T follicular helper cell (primary cell): ENCODE measurements at regions not wholly inside any gene's neighbourhood (a gene's known extent, or its start where the extent isn't known, plus 50 kb on each side); places are given as distances from the start of the nearest gene placed in this dataset.
"Not testable (repeated sequence)": the region's sequence is repeated elsewhere in the genome, so short reads cannot be mapped to it uniquely, and the experiment has no call there.

Source experiments
- DNase-seq: peaks from one replicate; pipeline ENCODE4 v3.0.0-alpha.2; 2020; ENCODE audit warnings: low read depth

DNA sequence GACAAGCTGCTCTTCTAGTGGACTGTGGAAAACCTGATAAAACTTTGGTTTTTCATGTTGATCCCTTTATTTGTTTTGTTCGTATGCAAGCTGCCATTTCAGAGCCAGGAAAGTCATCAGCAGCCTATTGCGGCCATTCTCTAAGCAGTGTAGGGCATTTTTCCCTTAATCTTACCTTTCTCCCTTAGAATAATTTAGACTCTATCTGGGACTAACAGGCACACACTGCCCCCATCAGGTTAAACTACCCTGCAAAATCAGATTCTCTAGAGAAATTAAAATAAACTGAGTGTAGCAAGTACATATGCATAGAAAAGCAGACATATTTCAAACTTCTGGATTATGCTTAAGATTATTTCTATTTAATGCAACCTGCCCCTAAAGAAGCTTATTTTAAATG, 347.5 kb downstream of the METTL4 start:
- no peak for DNase-seq

GRCh38 chr18:2236232-2236631, 335.1 kb downstream of the METTL4 start:
- no peak for DNase-seq

GRCh38 chr18:2237706-2238105, 333.6 kb downstream of the METTL4 start:
- DNase-seq, result no peak

- no peak for DNase-seq
Measured at GRCh38 chr18:2240311-2240705, 331.0 kb downstream of the METTL4 start.

DNA sequence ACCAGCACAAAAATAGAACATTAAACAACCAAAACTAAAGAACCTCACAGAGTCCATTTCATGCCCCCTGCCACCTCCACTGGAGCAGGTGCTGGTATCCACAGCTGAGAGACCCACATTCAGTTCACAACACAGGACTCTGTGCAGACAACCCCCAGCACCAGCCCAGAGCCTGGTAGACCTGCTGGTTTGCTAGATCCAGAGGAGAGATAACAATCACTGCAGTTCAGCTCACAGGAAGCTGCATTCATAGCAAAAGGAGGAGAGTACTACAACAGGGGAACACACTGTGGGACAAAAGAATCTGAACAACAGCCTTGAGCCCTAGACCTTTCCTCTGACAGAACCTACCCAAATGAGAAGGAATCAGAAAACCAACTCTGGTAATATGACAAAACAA, 326.7 kb downstream of the METTL4 start:
- no peak for DNase-seq

- DNase-seq, result not testable (repeated sequence)
Measured at GRCh38 chr18:2247101-2247500, 324.2 kb downstream of the METTL4 start.

DNA sequence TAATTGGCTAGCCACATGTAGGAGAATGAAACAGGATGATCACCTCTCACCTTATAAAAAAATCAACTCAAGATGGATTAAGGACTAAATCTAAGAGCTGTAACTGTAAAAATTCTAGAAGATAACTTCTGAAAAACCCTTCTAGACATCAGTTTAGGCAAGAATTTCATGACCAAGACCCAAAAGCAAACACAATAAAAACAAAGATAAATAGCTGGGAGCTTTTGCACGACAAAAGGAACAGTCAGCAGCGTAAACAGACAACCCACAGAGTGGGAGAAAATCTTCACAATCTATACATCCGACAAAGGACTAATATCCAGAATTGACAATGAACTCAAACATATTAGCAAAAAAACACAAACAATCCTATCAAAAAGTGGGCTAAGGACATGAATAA, 316.3 kb downstream of the METTL4 start:
- no peak for DNase-seq

- no peak for DNase-seq
Measured at GRCh38 chr18:2256577-2256976, 314.7 kb downstream of the METTL4 start.

DNA sequence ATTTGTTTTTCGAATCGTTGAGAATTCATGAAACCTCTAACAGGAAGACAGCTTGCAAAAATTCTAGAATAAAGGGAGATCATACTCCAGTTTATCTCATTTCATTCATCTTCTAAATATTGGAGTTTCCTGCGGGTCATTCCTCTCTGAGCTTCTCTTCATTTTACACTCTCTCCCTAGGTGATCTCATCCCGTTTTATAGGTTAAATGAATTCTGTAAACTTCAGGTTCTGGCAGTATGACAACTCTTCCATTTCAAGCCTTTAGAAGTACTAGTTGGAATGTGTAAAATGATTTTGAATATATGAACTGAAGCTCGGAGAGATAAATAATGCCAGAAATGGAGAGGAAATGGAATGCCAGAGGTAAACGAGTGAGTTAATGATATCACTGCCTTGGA, 312.4 kb downstream of the METTL4 start:
- DNase-seq, result no peak

- no peak for DNase-seq
Measured at GRCh38 chr18:2263303-2263890, 307.9 kb downstream of the METTL4 start.

DNA sequence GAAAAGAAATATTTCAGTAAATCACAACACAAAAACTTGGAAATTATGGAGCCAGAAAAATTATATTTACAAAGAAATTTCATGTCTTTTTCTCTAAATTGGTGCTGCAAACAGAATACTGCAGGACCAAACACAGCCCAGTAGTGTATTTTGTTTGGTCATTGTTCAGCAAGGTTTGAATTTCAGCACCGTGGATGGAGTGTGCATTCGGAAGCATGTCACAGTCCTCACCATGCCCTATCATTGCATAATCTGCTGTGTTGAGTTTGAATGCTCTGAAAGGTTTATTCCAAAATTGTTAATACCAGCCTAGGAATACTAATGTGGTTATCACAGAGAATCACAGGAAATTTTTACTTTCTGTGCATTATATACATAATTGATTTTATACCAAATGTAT, 296.7 kb downstream of the METTL4 start:
- DNase-seq, result no peak

DNA sequence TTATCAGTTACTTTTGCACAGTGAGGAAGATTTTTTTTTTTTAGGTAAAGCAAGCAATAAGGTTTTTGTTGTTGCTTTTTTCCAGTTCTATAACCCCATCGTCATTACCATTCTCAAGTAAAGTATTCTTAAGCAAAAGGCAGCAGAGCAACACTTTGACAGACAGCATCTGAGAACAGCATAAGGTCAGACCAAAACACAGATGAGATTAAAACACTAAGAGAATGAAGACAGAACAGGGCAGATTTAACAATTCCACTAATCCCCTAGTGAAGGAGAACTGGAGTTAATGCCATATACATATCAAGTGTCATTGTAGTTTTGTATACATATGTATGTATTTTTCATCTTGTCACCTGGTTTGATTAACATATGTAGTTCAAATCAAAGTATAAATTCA, 290.2 kb downstream of the METTL4 start:
- no peak for DNase-seq

- no peak for DNase-seq
Measured at GRCh38 chr18:2281523-2282199, 289.6 kb downstream of the METTL4 start.

DNA sequence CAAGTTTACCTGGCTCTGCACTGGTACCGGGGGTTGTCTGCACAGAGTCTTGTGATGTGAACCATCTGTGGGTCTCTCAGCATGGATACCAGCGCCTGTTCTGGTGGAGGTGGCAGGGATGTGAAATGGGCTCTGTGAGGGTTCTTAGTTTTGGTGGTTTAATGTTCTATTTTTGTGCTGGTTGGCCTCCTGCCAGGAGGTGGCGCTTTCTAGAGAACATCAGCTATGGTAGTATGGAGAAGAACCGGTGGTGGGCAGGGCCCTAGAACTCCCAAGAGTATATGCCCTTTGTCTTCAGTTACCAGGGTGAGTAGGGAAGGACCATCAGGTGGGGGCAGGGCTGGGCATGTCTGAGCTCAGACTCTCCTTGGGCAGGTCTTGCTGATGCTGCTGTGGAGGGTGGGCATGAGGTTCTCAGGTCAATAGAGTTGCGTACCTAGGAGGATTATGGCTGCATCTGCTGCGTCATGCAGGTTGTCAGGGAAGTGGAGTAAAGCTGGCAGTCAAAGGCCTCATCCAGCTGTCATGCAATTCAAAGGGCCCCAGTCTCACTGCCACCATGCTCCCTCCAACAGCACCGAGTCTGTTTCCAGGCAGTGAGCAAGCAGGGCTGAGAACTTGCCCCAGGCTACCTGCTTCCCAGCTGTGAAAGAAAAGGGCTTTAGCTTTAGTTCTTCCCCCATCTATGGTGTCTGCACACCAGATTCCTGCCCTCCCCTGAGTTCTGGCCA, 278.0 kb downstream of the METTL4 start:
- no peak for DNase-seq

DNA sequence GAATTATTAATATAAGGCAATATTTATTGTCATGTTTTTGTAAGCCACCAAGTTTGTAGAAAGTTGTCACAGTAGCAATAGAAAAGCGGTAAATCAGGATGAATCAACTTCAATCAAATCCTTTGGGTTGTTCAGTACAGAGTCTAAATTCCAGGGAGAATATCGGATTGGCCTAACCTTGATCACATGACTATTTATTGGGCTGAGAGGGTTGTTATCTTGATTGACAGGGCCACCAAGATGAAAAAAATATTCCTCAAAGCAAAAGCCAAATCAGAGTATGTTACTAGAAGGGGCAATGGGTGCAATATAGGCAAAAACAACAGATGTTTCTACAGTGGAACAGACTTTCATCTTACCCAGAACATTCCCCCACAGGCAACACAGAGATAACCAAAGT, 270.0 kb downstream of the METTL4 start:
- DNase-seq, result no peak

DNA sequence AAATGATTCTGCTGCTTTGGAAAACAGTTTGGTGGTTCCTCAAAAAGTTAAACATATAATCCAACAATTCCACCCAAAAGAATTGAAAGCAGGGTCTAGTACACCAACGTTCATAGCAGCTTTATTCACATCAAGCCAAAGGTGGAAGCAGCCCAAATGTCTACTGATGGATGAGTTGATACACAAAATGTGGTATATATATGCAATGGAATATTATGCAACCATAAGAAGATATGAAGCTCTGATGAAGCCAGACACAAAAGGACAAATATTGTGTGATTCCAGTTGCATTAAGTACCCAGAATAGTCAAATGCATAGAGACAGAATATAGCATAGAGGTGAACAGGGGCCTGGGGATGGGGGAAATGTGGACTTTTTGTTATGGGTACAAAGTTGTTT, 269.3 kb downstream of the METTL4 start:
- DNase-seq, result no peak

DNA sequence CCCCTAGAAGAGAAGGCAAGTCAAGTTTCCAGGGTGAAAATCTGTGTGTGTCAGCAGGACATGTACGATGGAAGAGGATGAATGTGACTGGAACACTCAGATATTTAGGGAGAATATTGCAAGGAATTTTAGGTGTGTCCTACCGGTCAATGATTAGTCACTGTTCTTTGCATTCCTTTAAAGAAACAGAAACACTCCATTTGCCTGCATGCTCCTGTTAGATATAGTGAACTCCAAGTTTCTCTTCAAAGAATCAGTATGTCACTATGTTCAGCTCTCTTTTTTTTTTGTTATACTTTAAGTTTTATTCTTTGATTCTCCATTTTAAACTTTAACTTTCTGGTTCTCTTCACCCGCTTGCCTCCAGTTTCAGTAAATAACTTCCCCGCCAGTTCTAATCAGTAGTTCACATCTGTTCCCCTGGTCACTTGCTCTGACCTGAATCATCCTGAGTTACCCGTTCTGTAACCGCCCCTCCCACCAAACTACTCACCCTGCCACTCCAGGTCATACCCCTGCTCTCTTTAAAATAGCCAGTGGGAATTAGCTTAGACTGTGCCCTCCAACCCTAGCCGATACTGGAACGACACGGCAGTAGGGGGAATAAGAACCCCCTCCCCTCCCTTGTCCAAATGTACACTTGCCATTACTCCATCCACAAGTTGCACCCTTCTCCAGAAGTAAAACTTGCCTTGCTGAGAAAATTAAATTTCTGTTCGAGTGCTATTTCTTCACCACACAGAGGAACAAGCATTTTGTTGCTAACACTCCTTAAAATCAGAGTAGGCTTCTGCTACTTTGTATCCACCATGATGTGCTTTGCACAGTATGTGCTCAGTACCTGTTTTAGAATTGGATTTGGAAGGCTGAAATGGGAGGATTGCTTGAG, 268.4 kb downstream of the METTL4 start:
- no peak for DNase-seq

GRCh38 chr18:2303517-2304238, 267.6 kb downstream of the METTL4 start:
- DNase-seq, result no peak

- no peak for DNase-seq
Measured at GRCh38 chr18:2304378-2305175, 266.7 kb downstream of the METTL4 start.

DNA sequence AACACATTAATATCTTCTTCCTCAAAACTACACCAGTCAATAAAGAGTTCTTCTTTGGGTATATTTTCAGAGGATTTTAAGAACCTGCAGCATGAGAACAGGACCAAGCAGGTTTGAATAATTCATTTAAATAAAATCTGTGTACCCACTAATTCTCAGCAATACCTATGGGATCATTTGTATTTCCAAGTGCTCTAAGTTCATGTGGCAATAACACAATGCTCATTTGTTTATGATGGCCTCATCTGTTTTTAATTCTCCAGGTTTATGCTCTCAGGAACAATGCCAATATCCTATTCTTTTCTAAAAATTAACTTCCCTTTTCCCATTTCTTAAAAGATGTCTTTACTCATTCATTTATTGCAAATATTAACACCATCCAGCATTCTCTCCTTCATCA, 264.7 kb downstream of the METTL4 start:
- no peak for DNase-seq

- DNase-seq, result no peak
Measured at GRCh38 chr18:2310886-2311285, 260.4 kb downstream of the METTL4 start.
